C4-2B (cell line): ENCODE measurements at regions not wholly inside any gene's neighbourhood (a gene's known extent, or its start where the extent isn't known, plus 50 kb on each side); places are given as distances from the start of the nearest gene placed in this dataset.

Source experiments
- ZFX ChIP-seq: fragments of 450-650 bp; IDR thresholded peaks from 2 replicates; pipeline ENCODE4 v1.6.1; 2017
- TF ChIP-seq, protein P1 (sequence below): fragments of 450-650 bp; conservative IDR thresholded peaks from 2 replicates; pipeline ENCODE4 v1.5.1; 2017; ENCODE audit warnings: mild to moderate bottlenecking

DNA sequence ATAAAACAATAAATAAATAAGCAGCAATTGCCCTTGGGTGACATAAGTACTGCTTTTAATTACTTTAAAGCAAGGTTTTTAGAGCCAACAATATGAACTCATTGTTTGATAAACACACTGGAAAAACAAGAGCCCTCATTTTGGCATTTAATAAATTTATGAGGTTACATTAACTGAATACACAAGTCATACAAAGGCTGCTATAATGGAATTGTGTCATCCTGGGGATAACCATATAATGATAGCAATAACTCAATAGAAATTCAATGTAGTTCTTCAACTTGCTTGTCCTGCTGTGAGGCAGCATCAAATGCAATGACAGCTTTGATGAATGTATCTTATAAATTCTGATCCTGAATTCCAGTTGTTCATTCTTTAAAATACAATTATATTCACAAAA, 1512.5 kb downstream of the STIM2 start:
- TF ChIP-seq, protein P1, sequence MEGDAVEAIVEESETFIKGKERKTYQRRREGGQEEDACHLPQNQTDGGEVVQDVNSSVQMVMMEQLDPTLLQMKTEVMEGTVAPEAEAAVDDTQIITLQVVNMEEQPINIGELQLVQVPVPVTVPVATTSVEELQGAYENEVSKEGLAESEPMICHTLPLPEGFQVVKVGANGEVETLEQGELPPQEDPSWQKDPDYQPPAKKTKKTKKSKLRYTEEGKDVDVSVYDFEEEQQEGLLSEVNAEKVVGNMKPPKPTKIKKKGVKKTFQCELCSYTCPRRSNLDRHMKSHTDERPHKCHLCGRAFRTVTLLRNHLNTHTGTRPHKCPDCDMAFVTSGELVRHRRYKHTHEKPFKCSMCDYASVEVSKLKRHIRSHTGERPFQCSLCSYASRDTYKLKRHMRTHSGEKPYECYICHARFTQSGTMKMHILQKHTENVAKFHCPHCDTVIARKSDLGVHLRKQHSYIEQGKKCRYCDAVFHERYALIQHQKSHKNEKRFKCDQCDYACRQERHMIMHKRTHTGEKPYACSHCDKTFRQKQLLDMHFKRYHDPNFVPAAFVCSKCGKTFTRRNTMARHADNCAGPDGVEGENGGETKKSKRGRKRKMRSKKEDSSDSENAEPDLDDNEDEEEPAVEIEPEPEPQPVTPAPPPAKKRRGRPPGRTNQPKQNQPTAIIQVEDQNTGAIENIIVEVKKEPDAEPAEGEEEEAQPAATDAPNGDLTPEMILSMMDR = no peak
- TF ChIP-seq ZFX = no peak
